ENCODE measurements at regions not wholly inside any gene's neighbourhood (a gene's known extent, or its start where the extent isn't known, plus 50 kb on each side); places are given as distances from the start of the nearest gene placed in this dataset.

DNA sequence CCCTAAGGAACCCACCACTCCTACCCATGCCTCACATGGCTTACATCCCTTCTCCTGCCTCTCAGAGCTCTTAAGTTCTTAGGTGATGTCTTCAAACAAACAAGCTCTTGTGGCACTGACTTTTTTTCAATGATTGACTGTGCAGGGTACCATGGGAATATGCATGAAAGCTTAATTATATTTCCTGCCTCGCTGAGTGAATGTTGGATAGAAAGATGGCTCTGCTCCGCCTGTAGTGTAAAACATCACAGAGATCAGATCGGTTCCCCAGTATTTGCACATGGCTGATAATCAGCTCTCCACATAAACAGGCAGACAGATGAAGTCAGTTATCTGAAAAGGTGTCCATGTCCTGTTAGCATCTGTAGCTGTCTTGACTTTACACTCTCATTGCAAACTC, 820.8 kb downstream of the TDRD15 start:
- H3K4me2 ChIP-seq (ENCODE audit: low read depth, low read length, poor library complexity, severe bottlenecking) = no peak overlapping the region
- H3K4me3 ChIP-seq (ENCODE audit: insufficient read depth, low read length, poor library complexity, severe bottlenecking) = no peak overlapping the region
- H2AFZ ChIP-seq (ENCODE audit: low read depth, low read length, severe bottlenecking) = no peak overlapping the region
- no peaks in the 10 kb centered on the region for H3K9me2 ChIP-seq (replicated peaks; ENCODE audit: insufficient read depth, low read length)
- no peaks in the 10 kb centered on the region for H3K79me2 ChIP-seq (ENCODE audit: insufficient read depth, low read length)
- TF ChIP-seq CTCF (IDR thresholded peaks at IDR 0.05; ENCODE audit: insufficient read depth, low read length, poor library complexity, severe bottlenecking) (no peak), EZH2phosphoT487 (conservative IDR thresholded peaks at IDR 0.05; ENCODE audit: low read length) (no peak)
- H3K27ac ChIP-seq (ENCODE audit: low read depth, low read length) = no peak overlapping the region
- no peaks in the 10 kb centered on the region for H4K20me1 ChIP-seq (ENCODE audit: low read depth, low read length)
- no peaks in the 10 kb centered on the region for H3F3A ChIP-seq (ENCODE audit: insufficient read depth)
- H3K9ac ChIP-seq (ENCODE audit: low read length) = no peak overlapping the region
- no peaks in the 10 kb centered on the region for H3K9me3 ChIP-seq (ENCODE audit: insufficient read depth, low read length)
- no peaks in the 10 kb centered on the region for H3K27me3 ChIP-seq (ENCODE audit: low read length)
- H3K36me3 ChIP-seq (ENCODE audit: low read length) = no peaks in the 10 kb centered on the region

DNA sequence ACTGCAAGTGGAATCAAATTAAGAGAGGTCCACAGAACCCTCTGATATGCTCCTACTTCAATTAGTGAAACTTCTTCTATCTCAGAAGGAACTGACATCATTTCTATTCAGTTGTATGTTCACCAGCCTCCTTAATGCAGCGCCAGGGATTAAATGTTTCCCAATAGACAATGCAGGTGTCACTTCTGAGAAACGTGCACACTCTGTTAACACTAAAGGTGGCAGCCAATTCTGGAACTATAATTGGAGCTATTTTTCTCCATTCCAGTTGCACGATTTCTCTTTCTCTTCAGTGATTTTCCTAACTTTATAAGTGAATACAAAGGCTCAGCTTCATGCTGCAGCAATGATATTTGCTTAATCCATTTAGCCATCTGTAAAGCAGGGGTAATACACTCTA, 821.9 kb downstream of the TDRD15 start:
- Histone ChIP-seq H3K4me2 (ENCODE audit: low read depth, low read length, poor library complexity, severe bottlenecking) (no peak overlapping the region), H3F3A (ENCODE audit: insufficient read depth) (no peaks in the 10 kb centered on the region), H3K36me3 (ENCODE audit: low read length) (no peaks in the 10 kb centered on the region), H3K4me3 (ENCODE audit: insufficient read depth, low read length, poor library complexity, severe bottlenecking) (no peak overlapping the region), H3K79me2 (ENCODE audit: insufficient read depth, low read length) (no peaks in the 10 kb centered on the region), H4K20me1 (ENCODE audit: low read depth, low read length) (no peaks in the 10 kb centered on the region), H3K9me3 (ENCODE audit: insufficient read depth, low read length) (no peaks in the 10 kb centered on the region), H3K27ac (ENCODE audit: low read depth, low read length) (no peak overlapping the region), H2AFZ (ENCODE audit: low read depth, low read length, severe bottlenecking) (no peak overlapping the region), H3K9me2 (replicated peaks; ENCODE audit: insufficient read depth, low read length) (no peaks in the 10 kb centered on the region), H3K27me3 (ENCODE audit: low read length) (no peaks in the 10 kb centered on the region), H3K9ac (ENCODE audit: low read length) (no peak overlapping the region)
- TF ChIP-seq CTCF (IDR thresholded peaks at IDR 0.05; ENCODE audit: insufficient read depth, low read length, poor library complexity, severe bottlenecking) (no peak), EZH2phosphoT487 (conservative IDR thresholded peaks at IDR 0.05; ENCODE audit: low read length) (no peak)

GRCh38 chr2:21947046-21947445, 823.3 kb downstream of the TDRD15 start:
- Histone ChIP-seq H3K79me2 (ENCODE audit: insufficient read depth, low read length) (no peaks in the 10 kb centered on the region), H4K20me1 (ENCODE audit: low read depth, low read length) (no peaks in the 10 kb centered on the region), H2AFZ (ENCODE audit: low read depth, low read length, severe bottlenecking) (no peak overlapping the region), H3K27ac (ENCODE audit: low read depth, low read length) (no peak overlapping the region), H3K36me3 (ENCODE audit: low read length) (no peaks in the 10 kb centered on the region), H3F3A (ENCODE audit: insufficient read depth) (no peaks in the 10 kb centered on the region), H3K4me3 (ENCODE audit: insufficient read depth, low read length, poor library complexity, severe bottlenecking) (no peak overlapping the region), H3K4me2 (ENCODE audit: low read depth, low read length, poor library complexity, severe bottlenecking) (no peak overlapping the region), H3K9me3 (ENCODE audit: insufficient read depth, low read length) (no peaks in the 10 kb centered on the region), H3K9me2 (replicated peaks; ENCODE audit: insufficient read depth, low read length) (no peaks in the 10 kb centered on the region), H3K9ac (ENCODE audit: low read length) (no peak overlapping the region), H3K27me3 (ENCODE audit: low read length) (no peaks in the 10 kb centered on the region)
- TF ChIP-seq CTCF (IDR thresholded peaks at IDR 0.05; ENCODE audit: insufficient read depth, low read length, poor library complexity, severe bottlenecking) (no peak), EZH2phosphoT487 (conservative IDR thresholded peaks at IDR 0.05; ENCODE audit: low read length) (no peak)
